ENCODE measurements at regions not wholly inside any gene's neighbourhood (a gene's known extent, or its start where the extent isn't known, plus 50 kb on each side); places are given as distances from the start of the nearest gene placed in this dataset.
"Not testable (repeated sequence)": the region's sequence is repeated elsewhere in the genome, so short reads cannot be mapped to it uniquely, and the experiment has no call there.

DNA sequence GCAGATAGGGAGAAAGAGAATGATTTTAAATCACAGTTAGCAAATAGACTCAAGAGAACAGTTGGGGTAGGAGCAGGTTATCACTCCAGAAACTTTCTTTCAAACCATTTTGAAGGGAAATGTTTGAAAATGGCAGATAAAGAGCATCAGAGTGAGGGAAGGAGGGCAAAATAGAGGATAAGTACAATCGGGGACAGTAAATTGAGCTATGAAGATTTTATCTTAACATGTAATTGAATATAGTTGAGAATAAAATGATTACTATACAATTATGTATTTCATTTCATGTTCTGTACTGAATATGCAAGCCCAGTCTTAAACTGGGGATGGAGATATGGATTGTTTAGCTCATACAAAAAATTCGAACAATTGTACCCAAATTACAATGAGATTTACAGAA is 54.0 kb downstream of the MAP10 start:
- DNase-seq (ENCODE audit: low read depth, low spot score), result no peak
- POLR2A ChIA-PET, result no interaction called here
- CTCF ChIA-PET, result no interaction called here

DNA sequence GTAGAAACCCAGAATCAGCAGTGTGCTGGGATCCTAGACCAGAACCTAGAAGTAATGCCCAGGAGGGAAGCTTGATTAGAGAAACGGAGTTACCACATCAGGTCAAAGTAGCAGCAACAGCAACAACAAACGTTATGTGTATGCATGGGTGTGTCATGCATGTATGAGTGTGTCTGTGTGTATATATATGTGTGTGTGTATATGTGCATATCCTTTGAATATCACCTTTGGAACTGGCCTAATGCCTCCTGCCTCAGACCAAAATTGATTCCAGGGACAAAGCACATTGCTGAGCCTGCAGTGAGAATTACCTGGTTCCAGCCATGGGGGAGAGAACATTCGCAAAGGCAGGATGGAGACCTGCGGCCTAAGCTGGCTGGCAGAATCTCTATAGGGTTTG is 55.9 kb downstream of the MAP10 start:
- POLR2A ChIA-PET, result no interaction called here
- TF ChIP-seq, protein P1, sequence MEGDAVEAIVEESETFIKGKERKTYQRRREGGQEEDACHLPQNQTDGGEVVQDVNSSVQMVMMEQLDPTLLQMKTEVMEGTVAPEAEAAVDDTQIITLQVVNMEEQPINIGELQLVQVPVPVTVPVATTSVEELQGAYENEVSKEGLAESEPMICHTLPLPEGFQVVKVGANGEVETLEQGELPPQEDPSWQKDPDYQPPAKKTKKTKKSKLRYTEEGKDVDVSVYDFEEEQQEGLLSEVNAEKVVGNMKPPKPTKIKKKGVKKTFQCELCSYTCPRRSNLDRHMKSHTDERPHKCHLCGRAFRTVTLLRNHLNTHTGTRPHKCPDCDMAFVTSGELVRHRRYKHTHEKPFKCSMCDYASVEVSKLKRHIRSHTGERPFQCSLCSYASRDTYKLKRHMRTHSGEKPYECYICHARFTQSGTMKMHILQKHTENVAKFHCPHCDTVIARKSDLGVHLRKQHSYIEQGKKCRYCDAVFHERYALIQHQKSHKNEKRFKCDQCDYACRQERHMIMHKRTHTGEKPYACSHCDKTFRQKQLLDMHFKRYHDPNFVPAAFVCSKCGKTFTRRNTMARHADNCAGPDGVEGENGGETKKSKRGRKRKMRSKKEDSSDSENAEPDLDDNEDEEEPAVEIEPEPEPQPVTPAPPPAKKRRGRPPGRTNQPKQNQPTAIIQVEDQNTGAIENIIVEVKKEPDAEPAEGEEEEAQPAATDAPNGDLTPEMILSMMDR (IDR thresholded peaks at IDR 0.05; ENCODE audit: insufficient read depth, low read length, missing control alignments), result no peak
- CTCF ChIA-PET, result no interaction called here
- DNase-seq (ENCODE audit: low read depth, low spot score), result no peak
- H3K4me3 ChIP-seq (ENCODE audit: low read depth, low read length), result no peak overlapping the region

More for the DNA sequence above, 54.0 kb downstream of the MAP10 start:
- TF ChIP-seq, protein P1 (IDR thresholded peaks at IDR 0.05; ENCODE audit: insufficient read depth, low read length, missing control alignments), result no peak
- H3K4me3 ChIP-seq (ENCODE audit: low read depth, low read length), result no peak overlapping the region

DNA sequence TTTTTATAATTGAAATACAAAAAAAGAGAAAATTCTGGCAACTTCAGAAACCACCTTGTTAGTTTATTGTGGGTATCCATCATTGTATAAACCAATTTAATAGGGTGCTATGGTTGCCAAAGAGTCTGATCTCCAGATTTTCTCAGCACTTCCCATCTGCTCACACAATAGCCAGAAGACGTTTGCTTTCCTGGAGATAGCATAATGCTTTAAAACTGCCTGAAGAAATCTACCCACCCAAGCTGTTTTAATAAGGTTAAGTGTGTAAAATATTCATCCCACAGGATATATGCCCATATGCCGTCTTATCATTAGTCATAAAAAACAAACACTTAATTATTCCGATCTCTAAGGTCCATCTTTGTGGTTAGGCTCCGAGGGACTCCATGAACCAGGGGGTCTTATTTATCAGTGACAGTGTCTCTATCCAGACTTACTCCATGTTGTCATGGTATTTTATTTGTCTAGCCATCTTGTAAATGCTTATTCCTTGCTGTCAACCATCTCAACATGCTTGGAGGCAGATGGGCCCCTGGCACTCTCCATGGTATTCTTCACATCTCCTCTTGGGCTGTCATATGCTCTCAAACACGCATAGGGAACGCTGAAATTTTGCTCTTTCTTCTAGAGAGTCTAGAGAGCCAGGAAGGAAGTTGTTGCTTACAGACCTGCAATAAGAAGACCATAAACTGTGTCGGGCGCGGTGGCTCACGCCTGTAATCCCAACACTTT is 58.5 kb downstream of the MAP10 start:
- H3K4me3 ChIP-seq (ENCODE audit: low read depth, low read length), result no peak overlapping the region
- TF ChIP-seq, protein P1 (IDR thresholded peaks at IDR 0.05; ENCODE audit: insufficient read depth, low read length, missing control alignments), result no peak
- ChIA-PET POLR2A (no interaction called here), CTCF (no interaction called here)
- no peak for DNase-seq (ENCODE audit: low read depth, low spot score)

DNA sequence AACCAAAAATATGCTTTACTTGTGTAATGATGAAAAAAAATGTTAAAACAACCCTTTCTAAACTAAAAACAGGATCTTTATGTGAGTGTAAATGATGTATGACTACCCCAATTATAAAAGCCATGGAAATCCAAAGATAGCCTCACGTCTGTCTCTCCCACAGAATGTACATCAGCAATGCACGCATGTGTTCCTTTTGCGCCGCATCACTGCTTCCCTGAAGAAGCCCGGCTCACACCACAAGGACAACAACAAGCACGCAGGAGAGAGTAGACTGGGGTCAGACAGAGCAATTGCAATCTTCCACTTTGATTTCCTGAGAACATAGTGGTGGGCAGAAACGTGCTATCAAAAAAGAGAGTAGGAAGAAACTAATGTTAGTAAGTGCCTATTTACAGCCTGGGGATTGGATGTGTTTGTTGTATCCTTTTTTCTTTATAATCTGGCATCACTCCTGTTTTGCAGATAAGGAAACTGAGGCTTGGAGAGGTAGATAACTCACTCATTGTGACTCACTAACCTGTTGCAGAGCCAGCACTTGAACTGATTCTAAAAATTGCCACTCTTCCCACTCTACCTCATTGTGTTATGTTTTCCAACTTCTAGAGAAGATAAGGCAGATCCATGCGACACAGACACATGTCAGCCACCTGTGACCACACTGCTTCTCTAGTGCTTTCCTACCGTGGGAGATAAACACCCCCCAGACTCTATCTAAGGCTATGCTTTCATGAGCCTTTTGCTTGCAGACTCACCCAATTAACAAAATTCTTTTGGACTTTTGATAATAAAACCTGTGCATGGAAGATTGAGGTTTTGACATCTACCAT is 60.1 kb downstream of the MAP10 start:
- POLR2A ChIA-PET, result no interaction called here
- TF ChIP-seq, protein P1 (IDR thresholded peaks at IDR 0.05; ENCODE audit: insufficient read depth, low read length, missing control alignments), result no peak
- CTCF ChIA-PET, result no interaction called here
- H3K4me3 ChIP-seq (ENCODE audit: low read depth, low read length), result no peak overlapping the region
- DNase-seq (ENCODE audit: low read depth, low spot score), result no peak

DNA sequence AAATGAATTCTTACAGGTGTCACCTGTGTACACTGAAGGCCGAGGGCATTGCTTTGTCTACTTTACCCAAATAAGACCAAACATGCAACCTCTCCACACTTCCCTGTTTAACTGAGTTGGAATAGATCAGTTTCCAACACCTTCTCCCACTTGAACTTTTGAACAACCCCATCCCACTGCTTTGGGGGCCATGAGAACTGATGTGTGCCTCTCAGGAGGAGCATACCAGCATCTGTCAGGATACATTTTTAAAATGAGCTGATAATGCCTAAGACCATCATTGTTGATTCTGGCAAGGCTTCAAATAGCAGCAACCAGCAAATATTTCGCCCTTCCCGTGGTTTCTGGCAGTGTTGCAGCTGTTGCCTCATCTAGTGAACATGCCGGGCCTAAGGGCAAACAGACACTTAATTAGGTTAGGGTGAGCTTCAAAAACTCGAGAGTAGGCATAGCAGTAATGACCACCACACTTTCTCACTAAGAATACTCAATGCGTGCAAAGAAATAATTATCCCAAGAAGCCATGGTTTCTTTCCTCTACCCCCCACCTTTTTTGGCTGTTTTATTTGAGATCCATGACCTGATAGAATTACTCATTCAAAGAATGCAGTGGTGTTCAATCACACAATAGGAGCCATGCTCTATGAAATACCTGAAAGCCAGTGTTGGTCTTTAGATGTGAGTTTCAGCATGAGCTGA is 63.7 kb downstream of the MAP10 start:
- peak; percentile 74 for DNase-seq (ENCODE audit: low read depth, low spot score)
- no peak overlapping the region for H3K4me3 ChIP-seq (ENCODE audit: low read depth, low read length)
- TF ChIP-seq, protein P1 (IDR thresholded peaks at IDR 0.05; ENCODE audit: insufficient read depth, low read length, missing control alignments), result no peak
- ChIA-PET POLR2A (interaction anchor here (0.7 to 1.4 kb wide), 4 partner anchors 10 to 206 kb away, joined by 3 to 4 read pairs (median 3); no protein-coding TSS in a partner anchor), CTCF (no interaction called here)

DNA sequence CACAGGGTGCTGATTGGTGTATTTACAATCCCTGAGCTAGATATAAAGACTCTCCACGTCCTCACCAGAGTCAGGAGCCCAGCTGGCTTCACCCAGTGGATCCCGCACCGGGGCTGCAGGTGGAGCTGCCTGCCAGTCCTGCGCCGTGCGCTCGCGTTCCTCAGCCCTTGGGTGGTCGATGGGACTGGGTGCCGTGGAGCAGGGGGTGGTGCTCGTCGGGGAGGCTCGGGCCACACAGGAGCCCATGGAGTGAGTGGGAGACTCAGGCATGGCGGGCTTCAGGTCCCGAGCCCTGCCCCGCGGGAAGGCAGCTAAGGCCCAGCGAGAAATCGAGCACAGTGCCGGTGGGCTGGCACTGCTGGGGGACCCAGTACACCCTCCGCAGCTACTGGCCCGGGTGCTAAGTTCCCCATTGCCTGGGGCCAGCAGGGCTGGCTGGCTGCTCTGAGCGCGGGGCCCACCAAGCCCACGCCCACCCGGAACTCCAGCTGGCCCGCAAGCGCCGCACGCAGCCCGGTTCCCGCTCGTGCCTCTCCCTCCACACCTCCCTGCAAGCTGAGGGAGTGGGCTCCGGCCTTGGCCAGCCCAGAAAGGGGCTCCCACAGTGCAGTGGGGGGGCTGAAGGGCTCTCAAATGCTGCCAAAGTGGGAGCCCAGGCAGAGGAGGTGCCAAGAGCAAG is 66.2 kb downstream of the MAP10 start:
- CTCF ChIA-PET; H3K4me3 ChIP-seq (ENCODE audit: low read depth, low read length); POLR2A ChIA-PET; DNase-seq (ENCODE audit: low read depth, low spot score): not testable (repeated sequence)

Measured in AG04449 (cell line).